ENCODE measurements at regions not wholly inside any gene's neighbourhood (a gene's known extent, or its start where the extent isn't known, plus 50 kb on each side); places are given as distances from the start of the nearest gene placed in this dataset.

DNA sequence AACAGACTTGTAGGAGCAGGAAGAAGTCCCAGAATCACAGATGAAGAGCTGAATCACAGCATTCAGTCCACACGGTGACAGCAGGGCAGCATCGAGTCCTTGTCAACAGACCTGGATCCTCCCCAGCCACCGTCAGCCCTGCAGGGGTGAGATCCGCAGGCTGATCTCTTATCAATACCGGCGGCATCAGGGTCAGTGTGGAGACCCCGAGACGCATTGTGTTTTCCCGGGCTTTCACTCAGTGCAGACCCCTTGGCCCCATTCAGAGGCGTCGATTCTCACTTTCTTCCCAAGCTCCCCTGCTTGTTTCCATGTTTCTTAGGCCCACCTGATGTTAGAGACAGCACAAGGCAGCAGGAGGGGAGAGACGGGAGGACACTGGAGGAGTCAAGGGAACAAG lies 609.6 kb downstream of the PTPRU start:
- TF ChIP-seq, protein P1, sequence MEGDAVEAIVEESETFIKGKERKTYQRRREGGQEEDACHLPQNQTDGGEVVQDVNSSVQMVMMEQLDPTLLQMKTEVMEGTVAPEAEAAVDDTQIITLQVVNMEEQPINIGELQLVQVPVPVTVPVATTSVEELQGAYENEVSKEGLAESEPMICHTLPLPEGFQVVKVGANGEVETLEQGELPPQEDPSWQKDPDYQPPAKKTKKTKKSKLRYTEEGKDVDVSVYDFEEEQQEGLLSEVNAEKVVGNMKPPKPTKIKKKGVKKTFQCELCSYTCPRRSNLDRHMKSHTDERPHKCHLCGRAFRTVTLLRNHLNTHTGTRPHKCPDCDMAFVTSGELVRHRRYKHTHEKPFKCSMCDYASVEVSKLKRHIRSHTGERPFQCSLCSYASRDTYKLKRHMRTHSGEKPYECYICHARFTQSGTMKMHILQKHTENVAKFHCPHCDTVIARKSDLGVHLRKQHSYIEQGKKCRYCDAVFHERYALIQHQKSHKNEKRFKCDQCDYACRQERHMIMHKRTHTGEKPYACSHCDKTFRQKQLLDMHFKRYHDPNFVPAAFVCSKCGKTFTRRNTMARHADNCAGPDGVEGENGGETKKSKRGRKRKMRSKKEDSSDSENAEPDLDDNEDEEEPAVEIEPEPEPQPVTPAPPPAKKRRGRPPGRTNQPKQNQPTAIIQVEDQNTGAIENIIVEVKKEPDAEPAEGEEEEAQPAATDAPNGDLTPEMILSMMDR (IDR thresholded peaks at IDR 0.05; ENCODE audit: unreplicated experiment): no peak
- DNase-seq (ENCODE audit: low spot score, unreplicated experiment): no peak
- Mint-ChIP-seq H3K9me3 (ENCODE audit: low read depth) (peaks cover 14% of the 10 kb centered on the region), H3K4me1 (ENCODE audit: low read depth) (peaks cover 2% of the 10 kb centered on the region), H3K36me3 (ENCODE audit: insufficient read depth) (no peaks in the 10 kb centered on the region), H3K27ac (no peak overlapping the region), H3K27me3 (peaks cover 35% of the 10 kb centered on the region), H3K4me3 (ENCODE audit: low read depth) (no peak overlapping the region)

DNA sequence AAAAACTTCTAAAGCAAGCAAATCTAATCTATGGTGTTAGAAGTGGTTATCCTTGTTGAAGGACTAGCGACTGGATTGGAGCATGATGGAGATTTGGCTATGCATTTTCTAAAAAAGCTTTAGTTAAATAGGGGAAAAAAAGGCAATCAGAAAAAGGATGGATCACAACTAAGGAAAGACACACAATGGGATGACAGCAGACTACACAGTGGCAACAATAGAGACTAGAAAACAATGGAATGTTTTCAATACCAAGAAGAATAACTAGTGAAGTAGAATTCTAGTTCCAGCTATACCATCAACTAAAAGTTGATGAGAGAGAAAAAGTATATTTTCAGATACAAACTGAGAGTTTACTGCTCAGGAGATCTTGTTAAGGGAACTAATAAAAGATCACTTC lies 605.8 kb downstream of the PTPRU start:
- Mint-ChIP-seq H3K27ac (no peak overlapping the region), H3K9me3 (ENCODE audit: low read depth) (peaks cover 14% of the 10 kb centered on the region), H3K27me3 (peaks cover 22% of the 10 kb centered on the region), H3K4me1 (ENCODE audit: low read depth) (no peaks in the 10 kb centered on the region), H3K36me3 (ENCODE audit: insufficient read depth) (no peaks in the 10 kb centered on the region), H3K4me3 (ENCODE audit: low read depth) (no peak overlapping the region)
- DNase-seq (ENCODE audit: low spot score, unreplicated experiment): no peak
- TF ChIP-seq, protein P1 (IDR thresholded peaks at IDR 0.05; ENCODE audit: unreplicated experiment): no peak

DNA sequence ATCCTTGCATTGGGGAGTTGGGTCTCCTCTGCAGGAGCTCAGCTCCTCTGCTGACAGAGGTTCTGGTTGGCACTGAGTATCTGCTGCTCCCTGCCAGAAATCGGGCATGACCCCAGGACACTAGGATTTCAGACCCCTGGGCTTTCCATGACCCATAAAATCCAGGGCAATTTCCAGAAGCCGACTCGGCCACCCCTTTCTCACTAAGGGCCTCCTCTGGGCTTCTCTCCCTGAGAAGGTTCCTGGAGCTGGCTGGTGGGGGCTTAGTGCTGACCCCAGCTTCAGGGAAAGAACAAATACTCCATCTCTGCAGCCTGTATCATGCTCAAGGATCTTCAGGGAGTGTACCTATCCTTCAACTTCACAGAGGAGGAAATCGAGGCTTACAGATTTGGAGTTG lies 603.4 kb downstream of the PTPRU start:
- Mint-ChIP-seq H3K27ac (no peak overlapping the region), H3K36me3 (ENCODE audit: insufficient read depth) (no peaks in the 10 kb centered on the region), H3K4me3 (ENCODE audit: low read depth) (no peak overlapping the region), H3K4me1 (ENCODE audit: low read depth) (no peaks in the 10 kb centered on the region), H3K9me3 (ENCODE audit: low read depth) (peaks cover 14% of the 10 kb centered on the region), H3K27me3 (peaks cover 7% of the 10 kb centered on the region)
- DNase-seq (ENCODE audit: low spot score, unreplicated experiment): no peak
- TF ChIP-seq, protein P1 (IDR thresholded peaks at IDR 0.05; ENCODE audit: unreplicated experiment): no peak

DNA sequence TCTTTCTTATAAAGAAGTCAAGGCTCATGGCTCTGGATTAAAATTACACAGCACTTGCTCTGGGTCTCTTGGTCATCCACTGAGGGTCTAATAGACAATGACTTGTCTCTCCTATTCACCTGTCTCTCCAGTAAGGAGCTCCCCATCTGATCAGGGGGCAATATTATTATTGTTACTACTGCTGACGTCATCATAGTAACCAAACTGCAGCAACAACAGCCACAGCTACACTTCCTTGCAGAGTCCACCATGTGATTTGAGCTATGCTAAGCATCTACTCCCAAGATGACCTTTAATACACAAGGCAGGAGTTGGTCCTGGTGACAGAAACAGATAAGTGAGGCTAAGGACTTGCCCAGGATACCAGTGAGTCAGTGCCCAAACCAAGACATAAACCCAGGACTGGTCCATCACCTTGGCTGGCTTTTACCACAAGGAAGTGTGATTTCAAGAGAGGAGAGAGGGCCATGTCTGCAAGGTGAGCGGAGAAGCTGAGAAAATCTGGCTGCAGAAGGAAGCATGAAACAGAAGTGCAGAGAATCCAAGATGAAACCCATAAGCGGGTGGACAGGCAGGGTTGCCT lies 602.5 kb downstream of the PTPRU start:
- Mint-ChIP-seq H3K27me3 (no peaks in the 10 kb centered on the region), H3K9me3 (ENCODE audit: low read depth) (peaks cover 14% of the 10 kb centered on the region), H3K4me3 (ENCODE audit: low read depth) (no peak overlapping the region), H3K4me1 (ENCODE audit: low read depth) (no peaks in the 10 kb centered on the region), H3K27ac (no peak overlapping the region), H3K36me3 (ENCODE audit: insufficient read depth) (no peaks in the 10 kb centered on the region)
- TF ChIP-seq, protein P1 (IDR thresholded peaks at IDR 0.05; ENCODE audit: unreplicated experiment): no peak
- no peak for DNase-seq (ENCODE audit: low spot score, unreplicated experiment)

DNA sequence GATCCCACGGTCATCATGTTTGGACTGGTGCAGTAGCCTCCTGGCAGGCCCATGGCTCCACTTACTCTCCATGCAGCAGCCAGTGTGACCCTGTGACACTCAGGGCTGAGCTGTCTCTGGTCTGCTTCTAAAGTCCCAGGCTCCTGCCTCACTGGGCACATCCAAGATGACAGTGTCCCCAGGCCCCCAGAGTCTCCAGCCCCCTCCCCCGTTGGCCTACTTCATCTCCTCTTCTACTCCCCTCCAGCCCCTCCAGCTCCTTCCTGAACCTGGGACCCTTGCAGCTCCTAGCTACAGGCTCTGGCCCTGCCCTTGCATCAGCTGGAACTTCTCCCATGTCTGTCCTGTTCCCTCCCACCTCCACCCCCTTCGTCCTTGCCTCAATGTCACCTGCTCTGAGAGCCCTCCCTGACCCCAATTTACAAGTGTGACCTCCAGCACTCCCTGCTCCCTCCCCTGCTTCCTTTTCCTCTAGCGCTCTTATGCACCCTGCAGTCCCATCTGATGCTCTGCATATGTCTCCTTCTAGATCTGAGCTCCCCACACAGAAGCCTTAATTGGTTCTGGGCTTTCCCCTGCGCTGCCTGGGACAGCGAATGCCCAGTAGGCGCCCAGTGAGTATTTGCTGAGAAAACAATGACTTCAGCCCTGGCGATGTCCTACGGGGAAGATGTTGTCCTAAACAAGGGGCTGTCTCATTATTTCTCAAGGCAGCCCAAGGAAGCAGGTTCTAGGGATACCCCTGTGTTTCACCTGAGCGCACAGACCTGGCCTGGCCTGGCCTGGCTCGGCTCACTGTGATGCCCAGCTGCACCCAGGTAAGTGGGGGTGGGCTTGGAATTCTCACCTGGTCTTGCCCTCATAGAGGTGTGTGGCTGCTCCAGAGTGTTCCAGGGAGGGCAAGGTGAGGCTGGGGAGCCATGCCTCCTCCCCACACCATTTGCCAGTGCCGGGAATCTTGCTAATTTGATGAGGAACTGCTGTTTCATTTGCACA lies 600.6 kb downstream of the PTPRU start:
- no peak for DNase-seq (ENCODE audit: low spot score, unreplicated experiment)
- peaks cover under 1% of the 10 kb centered on the region for H3K27me3 Mint-ChIP-seq
- no peak overlapping the region for H3K27ac Mint-ChIP-seq
- H3K4me1 Mint-ChIP-seq (ENCODE audit: low read depth): no peaks in the 10 kb centered on the region
- no peak overlapping the region for H3K4me3 Mint-ChIP-seq (ENCODE audit: low read depth)
- TF ChIP-seq, protein P1 (IDR thresholded peaks at IDR 0.05; ENCODE audit: unreplicated experiment): no peak
- peaks cover 4% of the 10 kb centered on the region for H3K9me3 Mint-ChIP-seq (ENCODE audit: low read depth)
- H3K36me3 Mint-ChIP-seq (ENCODE audit: insufficient read depth): no peaks in the 10 kb centered on the region

Data from progenitor cell of endocrine pancreas (in vitro differentiated cells).